Activated CD8-positive, alpha-beta memory T cell treated with anti-CD3 and anti-CD28 coated beads for 48 hours (primary cell): ENCODE measurements at regions not wholly inside any gene's neighbourhood (a gene's known extent, or its start where the extent isn't known, plus 50 kb on each side); places are given as distances from the start of the nearest gene placed in this dataset.
"Not testable (repeated sequence)": the region's sequence is repeated elsewhere in the genome, so short reads cannot be mapped to it uniquely, and the experiment has no call there.

Experiments
- DNase-seq, 3 experiments: peaks; one replicate each; pipeline ENCODE4 v3.0.0-alpha.2; 2020; ENCODE audit warnings: low read depth in 2 of 3, low spot score in 2 of 3

- no peak for DNase-seq
Measured at GRCh38 chr9:81370096-81370495, 319.3 kb downstream of the TLE1 start.

GRCh38 chr9:81369121-81369520 is 320.2 kb downstream of the TLE1 start:
- DNase-seq: no peak

- DNase-seq: no peak
Measured at GRCh38 chr9:81363916-81364480, 325.3 kb downstream of the TLE1 start.

- DNase-seq: no peak
Measured at GRCh38 chr9:81361296-81361695, 328.1 kb downstream of the TLE1 start.

DNA sequence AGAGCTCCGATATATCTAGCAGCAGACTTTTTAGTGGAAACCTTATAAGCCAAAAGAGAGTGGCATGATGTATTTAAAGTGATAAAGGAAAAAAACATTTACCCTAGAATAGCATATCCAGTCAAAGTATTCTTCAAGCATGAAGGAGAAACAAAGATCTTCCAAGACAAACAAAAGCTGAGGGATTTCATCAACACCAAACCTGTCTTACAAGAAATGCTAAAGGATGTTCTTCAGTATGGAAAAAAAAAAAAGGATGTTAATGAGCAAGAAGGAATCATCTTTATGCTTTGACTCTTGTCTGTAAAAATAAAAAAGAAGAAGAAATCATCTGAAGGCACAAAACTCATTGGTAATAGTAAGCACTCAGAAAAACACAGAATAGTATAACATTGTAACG is 338.2 kb downstream of the TLE1 start:
- DNase-seq: no peak

- DNase-seq: no peak
Measured at GRCh38 chr9:81344366-81344765, 345.0 kb downstream of the TLE1 start.

- no peak for DNase-seq
Measured at GRCh38 chr9:81335879-81336421, 353.4 kb downstream of the TLE1 start.

- DNase-seq: no peak
Measured at GRCh38 chr9:81321551-81321950, 367.8 kb downstream of the TLE1 start.

- DNase-seq: no peak
Measured at GRCh38 chr9:81320909-81321482, 368.4 kb downstream of the TLE1 start.

- DNase-seq: no peak
Measured at GRCh38 chr9:81318571-81318970, 370.8 kb downstream of the TLE1 start.

DNA sequence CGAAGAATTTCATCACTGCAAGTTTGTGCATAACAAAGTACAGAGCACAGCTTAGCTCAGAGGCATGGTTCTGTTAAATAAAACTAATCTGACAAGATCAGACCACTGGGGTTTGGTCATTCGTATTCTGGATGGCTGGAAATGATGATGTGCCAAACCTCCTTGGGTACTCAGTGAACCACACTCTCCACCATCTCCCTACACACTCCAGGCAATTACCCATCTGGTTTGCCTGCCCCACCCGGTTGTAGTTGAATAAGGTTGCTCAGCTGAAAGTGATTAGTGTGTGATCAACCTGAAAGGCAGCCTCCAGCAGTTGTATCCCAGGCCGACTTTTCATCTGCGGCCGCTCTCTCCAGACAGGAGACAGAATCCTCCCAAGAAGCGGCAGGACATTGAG is 371.4 kb downstream of the TLE1 start:
- no peak for DNase-seq

GRCh38 chr9:81317223-81317622 is 372.1 kb downstream of the TLE1 start:
- no peak for DNase-seq

GRCh38 chr9:81314490-81314889 is 374.9 kb downstream of the TLE1 start:
- DNase-seq: no peak

GRCh38 chr9:81313877-81314276 is 375.5 kb downstream of the TLE1 start:
- DNase-seq: no peak

GRCh38 chr9:81312346-81312745 is 377.0 kb downstream of the TLE1 start:
- no peak for DNase-seq

DNA sequence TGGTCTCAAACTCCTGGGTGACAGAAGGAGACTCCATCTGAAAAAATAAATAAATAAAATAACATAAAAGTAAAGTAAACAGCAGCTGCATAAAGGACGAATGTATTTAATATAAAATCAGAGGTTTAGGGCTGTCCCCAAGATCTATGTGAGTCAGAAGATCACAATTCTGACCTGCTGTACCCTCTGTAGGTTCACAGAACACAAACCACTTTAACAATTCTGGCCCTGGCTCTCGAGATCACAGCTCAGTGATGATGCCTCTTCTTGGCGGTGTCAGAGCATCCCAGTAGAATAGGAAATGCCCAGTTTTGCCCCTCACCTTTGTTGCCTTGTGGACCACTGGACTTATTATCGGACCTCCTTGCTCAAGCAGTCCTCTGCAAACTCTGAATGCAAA is 380.9 kb downstream of the TLE1 start:
- no peak for DNase-seq

- not testable (repeated sequence) for DNase-seq
Measured at GRCh38 chr9:81307791-81308190, 381.6 kb downstream of the TLE1 start.

DNA sequence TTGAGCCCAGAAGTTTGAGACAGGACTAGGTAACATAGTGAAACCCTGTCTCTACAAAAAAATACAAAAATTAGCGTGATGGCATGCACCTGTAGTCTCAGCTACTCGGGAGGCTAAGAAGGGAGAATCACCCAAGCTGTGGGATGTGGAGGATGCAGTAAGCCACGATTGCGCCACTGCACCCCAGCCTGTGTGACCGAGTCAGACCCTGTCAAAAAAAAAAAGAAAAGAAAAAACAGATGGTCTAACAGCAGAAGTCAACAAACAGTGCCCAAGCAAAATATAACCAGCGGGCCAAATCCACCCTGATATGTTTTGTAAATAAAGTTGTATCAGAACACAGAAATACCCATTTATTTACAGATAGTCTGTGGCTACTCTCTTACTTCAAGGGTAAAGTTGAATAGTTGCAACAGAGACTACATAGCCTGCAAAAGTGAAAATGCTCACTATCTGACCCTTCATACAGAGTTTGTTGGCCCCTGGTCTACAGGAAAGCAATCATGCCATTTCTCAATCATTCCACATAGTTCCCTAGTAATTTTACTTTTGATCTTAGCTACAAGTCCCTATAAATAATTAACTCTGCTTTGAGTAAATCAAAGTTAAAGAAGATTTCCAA is 383.7 kb downstream of the TLE1 start:
- DNase-seq: no peak

DNA sequence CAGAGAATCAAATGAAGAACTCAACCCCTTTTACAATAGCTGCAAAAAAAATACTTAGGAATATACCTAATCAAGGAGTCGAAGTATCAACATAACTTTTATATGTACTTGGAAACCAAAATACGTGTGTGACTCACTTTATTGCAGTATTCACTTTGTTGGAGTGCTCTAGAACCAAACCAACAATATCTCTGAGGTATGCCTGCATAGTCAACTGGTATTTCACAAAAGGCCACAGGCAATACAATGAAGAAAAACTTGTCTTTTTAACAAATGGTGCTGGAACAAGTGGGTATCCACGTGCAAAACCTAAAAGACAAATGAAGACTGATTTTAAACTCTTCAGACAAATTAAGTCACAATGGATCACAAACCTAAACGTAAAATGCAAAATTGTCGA is 385.7 kb downstream of the TLE1 start:
- DNase-seq: no peak

- no peak for DNase-seq
Measured at GRCh38 chr9:81293651-81294050, 395.7 kb downstream of the TLE1 start.

GRCh38 chr9:81292056-81292805 is 397.1 kb downstream of the TLE1 start:
- DNase-seq: no peak

DNA sequence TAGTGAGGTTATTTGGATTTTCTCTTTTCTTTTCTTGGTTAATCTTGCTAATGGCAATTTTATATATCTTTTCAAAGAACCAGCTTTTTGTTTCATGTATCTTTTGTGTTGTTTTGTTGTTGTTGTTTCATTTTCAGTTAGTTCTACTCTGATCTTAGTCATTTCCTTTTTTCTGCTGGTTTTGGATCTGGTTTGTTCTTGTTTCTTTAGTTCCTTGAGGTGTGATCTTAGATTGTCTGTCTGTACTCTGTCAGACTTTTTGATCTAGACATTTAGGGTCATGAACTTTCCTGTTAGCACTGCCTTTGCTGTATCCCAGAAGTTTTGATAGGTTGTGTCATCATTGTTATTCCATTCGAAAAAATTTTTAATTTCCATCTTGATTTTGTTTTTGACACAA is 399.7 kb downstream of the TLE1 start:
- no peak for DNase-seq
